CD14-positive monocyte (primary cell): ENCODE measurements at regions not wholly inside any gene's neighbourhood (a gene's known extent, or its start where the extent isn't known, plus 50 kb on each side); places are given as distances from the start of the nearest gene placed in this dataset.

Experiments used
- DNase-seq, 3 donors: peaks; one replicate each; pipeline ENCODE4 v3.0.0-alpha.2; 2011 to 2022
- H2AFZ ChIP-seq: 2 replicates; pipeline ENCODE4 v1.6.0; 2012; ENCODE audit warnings: mild to moderate bottlenecking, low read depth, low read length, inconsistent platforms; ENCODE audit not compliant: insufficient read depth, poor library complexity, severe bottlenecking
- H3K27ac ChIP-seq, 2 donors: 1 replicate in 1 of 2; 2 replicates in 1 of 2; pipeline ENCODE4 v1.5.1; 2012 to 2013; ENCODE audit warnings: low read length in 2 of 2, control low read depth in 1 of 2, inconsistent platforms in 1 of 2, low read depth in 1 of 2, mild to moderate bottlenecking in 1 of 2
- H3K27me3 ChIP-seq, 2 donors: one replicate each; pipeline versions ENCODE4 v1.6.0 to v1.6.1; 2011 to 2013; ENCODE audit warnings: low read length in 2 of 2; ENCODE audit not compliant: control insufficient read depth in 2 of 2, insufficient read depth in 2 of 2
- H3K36me3 ChIP-seq, 2 donors: replicated peaks in 1 of 2; 1 replicate in 1 of 2; 2 replicates in 1 of 2; pipeline versions ENCODE4 v1.5.1 to v1.6.1; 2012 to 2013; ENCODE audit warnings: low read length in 2 of 2, control low read depth in 1 of 2, inconsistent platforms in 1 of 2, mild to moderate bottlenecking in 1 of 2; ENCODE audit not compliant: insufficient read depth in 2 of 2, control insufficient read depth in 1 of 2
- H3K4me1 ChIP-seq, 2 donors: 1 replicate in 1 of 2; 2 replicates in 1 of 2; pipeline versions ENCODE4 v1.5.1 to v1.6.1; 2012 to 2013; ENCODE audit warnings: low read length in 2 of 2, control low read depth in 1 of 2, inconsistent platforms in 1 of 2, mild to moderate bottlenecking in 1 of 2, moderate library complexity in 1 of 2; ENCODE audit not compliant: insufficient read depth in 2 of 2, control insufficient read depth in 1 of 2
- H3K4me2 ChIP-seq: replicated peaks from 2 replicates; pipeline ENCODE3; 2012; ENCODE audit warnings: low read length, moderate library complexity, mild to moderate bottlenecking; ENCODE audit not compliant: poor library complexity, severe bottlenecking; ENCODE audit errors: extremely low read depth
- H3K4me3 ChIP-seq, 3 experiments: fragments of 200-600 bp in 1 of 3; sonication (generic) in 1 of 3; replicated peaks in 1 of 3; 1 replicate in 2 of 3; 2 replicates in 1 of 3; pipeline ENCODE4 v1.5.1; 2011 to 2013; ENCODE audit warnings: low read length in 3 of 3, mild to moderate bottlenecking in 3 of 3, control low read depth in 2 of 3, low read depth in 2 of 3, inconsistent platforms in 1 of 3, moderate library complexity in 1 of 3
- H3K79me2 ChIP-seq: 2 replicates; pipeline ENCODE4 v1.6.0; 2012; ENCODE audit warnings: mild to moderate bottlenecking, control low read depth, inconsistent platforms, low read length, moderate library complexity; ENCODE audit not compliant: insufficient read depth
- H3K9ac ChIP-seq: 2 replicates; pipeline ENCODE4 v1.6.0; 2017; ENCODE audit warnings: low read length, mild to moderate bottlenecking; ENCODE audit not compliant: insufficient read depth, poor library complexity, severe bottlenecking
- H3K9me3 ChIP-seq, 2 donors: replicated peaks in 1 of 2; 1 replicate in 1 of 2; 2 replicates in 1 of 2; pipeline versions ENCODE4 v1.5.1 to v1.6.1; 2012 to 2013; ENCODE audit warnings: low read length in 2 of 2, control low read depth in 1 of 2; ENCODE audit not compliant: control insufficient read depth in 1 of 2, insufficient read depth in 1 of 2
- H4K20me1 ChIP-seq: 2 replicates; pipeline ENCODE4 v1.6.0; 2012; ENCODE audit warnings: mild to moderate bottlenecking, low read length, control low read depth, moderate library complexity; ENCODE audit not compliant: insufficient read depth
- H3K27ac Mint-ChIP-seq, 7 donors: one replicate each; pipeline ENCODE4 v1.8.0; 2020; ENCODE audit warnings: mild to moderate bottlenecking in 7 of 7, mixed read lengths in 7 of 7, moderate library complexity in 6 of 7, inconsistent platforms in 2 of 7
- H3K27me3 Mint-ChIP-seq, 3 donors: one replicate each; pipeline ENCODE4 v1.8.0; 2021 to 2022; ENCODE audit warnings: low read depth in 3 of 3, mild to moderate bottlenecking in 3 of 3, mixed read lengths in 3 of 3, moderate library complexity in 3 of 3, inconsistent platforms in 1 of 3
- H3K36me3 Mint-ChIP-seq, 2 donors: one replicate each; pipeline ENCODE4 v1.8.0; 2020; ENCODE audit warnings: mixed read lengths in 2 of 2, inconsistent platforms in 1 of 2, mild to moderate bottlenecking in 1 of 2
- H3K4me1 Mint-ChIP-seq: one replicate; pipeline ENCODE4 v1.8.0; 2020; ENCODE audit warnings: mild to moderate bottlenecking, mixed read lengths
- H3K4me3 Mint-ChIP-seq, 2 donors: one replicate each; pipeline ENCODE4 v1.8.0; 2020; ENCODE audit warnings: mild to moderate bottlenecking in 2 of 2, mixed read lengths in 2 of 2, moderate library complexity in 1 of 2
- H3K9me3 Mint-ChIP-seq, 7 donors: one replicate each; pipeline ENCODE4 v1.8.0; 2020 to 2022; ENCODE audit warnings: mixed read lengths in 7 of 7, mild to moderate bottlenecking in 6 of 7, moderate library complexity in 6 of 7, inconsistent platforms in 2 of 7
- CTCF ChIP-seq: fragments of 200-600 bp; IDR thresholded peaks from one replicate; pipeline ENCODE4 v1.8.0; 2022; ENCODE audit warnings: antibody characterized with exemption, mild to moderate bottlenecking
- WGBS: methylation state at CpG from one replicate; pipeline ENCODE4 v1.1.5; 2013; ENCODE audit warnings: missing lambda C conversion rate; ENCODE audit not compliant: insufficient coverage; 5-methylcytosine and 5-hydroxymethylcytosine counted together
- intact Hi-C, 2 donors: fragments of 100-400 bp; cut with micrococcal nuclease; formaldehyde crosslinking; loops; one replicate each; pipeline versions ENCODE4 v1.15.0 to v1.15.1; 2023

- no peak overlapping the region for H3K4me3 ChIP-seq
- no peaks in the 10 kb centered on the region for H3K9me3 ChIP-seq
- peaks cover 0 to 2% (median 1%) of the 10 kb centered on the region in 3 donors for H3K27me3 Mint-ChIP-seq
- DNase-seq: no peak
- H3K4me1 Mint-ChIP-seq: no peaks in the 10 kb centered on the region
- no peak overlapping the region for H2AFZ ChIP-seq
- H3K4me3 Mint-ChIP-seq: no peak overlapping the region
- intact Hi-C loops: no loop called here
- no peaks in the 10 kb centered on the region for H3K36me3 ChIP-seq
- no peaks in the 10 kb centered on the region for H3K79me2 ChIP-seq
- H3K36me3 Mint-ChIP-seq: no peaks in the 10 kb centered on the region
- H3K27me3 ChIP-seq: no peaks in the 10 kb centered on the region
- H3K4me1 ChIP-seq: no peaks in the 10 kb centered on the region
- no peak overlapping the region for H3K27ac ChIP-seq
- H4K20me1 ChIP-seq: no peaks in the 10 kb centered on the region
- no peak for TF ChIP-seq CTCF
- peaks cover 0 to 3% (median 2%) of the 10 kb centered on the region in 7 donors for H3K9me3 Mint-ChIP-seq
- H3K4me2 ChIP-seq: no peak overlapping the region
- H3K27ac Mint-ChIP-seq: no peak overlapping the region
- H3K9ac ChIP-seq: no peak overlapping the region
- WGBS: no CpG with 5 or more reads among the region's 3 CpGs
Measured at GRCh38 chr2:191512874-191513273, 165.1 kb upstream of the NABP1 start.

- Mint-ChIP-seq H3K27me3 (peaks cover 0 to 2% (median 1%) of the 10 kb centered on the region in 3 donors), H3K4me3 (no peak overlapping the region), H3K9me3 (peaks cover 0 to 2% (median 0%) of the 10 kb centered on the region in 7 donors), H3K4me1 (no peaks in the 10 kb centered on the region), H3K27ac (no peak overlapping the region), H3K36me3 (no peaks in the 10 kb centered on the region)
- TF ChIP-seq CTCF: no peak
- no peaks in the 10 kb centered on the region for H3K79me2 ChIP-seq
- H4K20me1 ChIP-seq: no peaks in the 10 kb centered on the region
- H3K4me2 ChIP-seq: no peak overlapping the region
- H3K9me3 ChIP-seq: no peaks in the 10 kb centered on the region
- H3K4me3 ChIP-seq: no peak overlapping the region
- no peak overlapping the region for H2AFZ ChIP-seq
- WGBS: 17% methylated on average over 1 of the region's 4 CpGs
- intact Hi-C loops: no loop called here
- DNase-seq: no peak
- H3K36me3 ChIP-seq: no peaks in the 10 kb centered on the region
- no peaks in the 10 kb centered on the region for H3K4me1 ChIP-seq
- no peak overlapping the region for H3K9ac ChIP-seq
- H3K27me3 ChIP-seq: no peaks in the 10 kb centered on the region
- H3K27ac ChIP-seq: no peak overlapping the region
Measured at GRCh38 chr2:191514613-191515012, 163.3 kb upstream of the NABP1 start.
